ENCODE measurements at regions not wholly inside any gene's neighbourhood (a gene's known extent, or its start where the extent isn't known, plus 50 kb on each side); places are given as distances from the start of the nearest gene placed in this dataset.

GRCh38 chr20:11232896-11233295, 559.1 kb upstream of the JAG1 start:
- peaks cover 15% of the 10 kb centered on the region for H3K4me1 ChIP-seq (ENCODE audit: control insufficient read depth, insufficient read depth, low read length)
- ChIA-PET SMC1A (ENCODE audit: uncharacterized antibody, unreplicated experiment) (interaction anchor here (0.6 to 2.9 kb wide), 9 partner anchors 9 to 455 kb away, joined by 3 to 16 read pairs (median 4); no protein-coding TSS in a partner anchor), RAD21 (ENCODE audit: unreplicated experiment) (interaction anchor here (0.9 to 2.9 kb wide), 5 partner anchors 16 to 34 kb away, joined by 3 to 12 read pairs (median 4); no protein-coding TSS in a partner anchor), POLR2A (no interaction called here), CTCF (interaction anchor here (0.5 to 1.7 kb wide), 6 partner anchors 9 to 1868 kb away, joined by 3 to 7 read pairs (median 4); no protein-coding TSS in a partner anchor)
- no peak for DNase-seq (ENCODE audit: low read depth, low spot score)
- no peak overlapping the region for H3K27ac ChIP-seq (ENCODE audit: control insufficient read depth, insufficient read depth)
- H3K9me3 ChIP-seq (replicated peaks; ENCODE audit: control insufficient read depth, insufficient read depth, low read length), result no peaks in the 10 kb centered on the region
- no peak overlapping the region for H3K4me2 ChIP-seq (ENCODE audit: control insufficient read depth, insufficient read depth)
- no TSS peak for BruUV-seq (replicated peaks)
- no peak for TF ChIP-seq RAD51 (IDR thresholded peaks at IDR 0.05)
- intact Hi-C loops (cut with micrococcal nuclease; ENCODE audit: unreplicated experiment) (no loop called here), in situ Hi-C loops (cut with MboI) (no loop called here)
- H3K4me3 ChIP-seq, result no peak overlapping the region
- no peak overlapping the region for H2AFZ ChIP-seq (ENCODE audit: control insufficient read depth, low read depth, low read length)
- H3K9ac ChIP-seq (ENCODE audit: control insufficient read depth, insufficient read depth, low read length), result no peak overlapping the region
- H3K27me3 ChIP-seq (replicated peaks in 1 of 2; ENCODE audit: control insufficient read depth in 2 of 2, insufficient read depth in 2 of 2, low read length in 1 of 2), result no peaks in the 10 kb centered on the region
- 37% methylated on average over 8 of the region's 8 CpGs for WGBS (ENCODE audit: insufficient coverage, insufficient replicate concordance, low lambda C conversion rate, missing lambda C conversion rate)
- H3K79me2 ChIP-seq (ENCODE audit: control insufficient read depth, insufficient read depth, low read length), result no peaks in the 10 kb centered on the region
- FAIRE-seq, result no peak
- ATAC-seq, result no peak
- no peaks in the 10 kb centered on the region for H4K20me1 ChIP-seq (ENCODE audit: control insufficient read depth, insufficient read depth)
- H3K36me3 ChIP-seq (ENCODE audit: control insufficient read depth in 2 of 2, insufficient read depth in 2 of 2, low read length in 1 of 2), result no peaks in the 10 kb centered on the region

- FAIRE-seq, result no peak
Observed at GRCh38 chr20:11234181-11234580, 560.4 kb upstream of the JAG1 start.

More at GRCh38 chr20:11234181-11234580, 560.4 kb upstream of the JAG1 start:
- Histone ChIP-seq H3K4me3 (no peak overlapping the region), H3K27ac (ENCODE audit: control insufficient read depth, insufficient read depth) (no peak overlapping the region), H3K9ac (ENCODE audit: control insufficient read depth, insufficient read depth, low read length) (no peak overlapping the region), H3K9me3 (replicated peaks; ENCODE audit: control insufficient read depth, insufficient read depth, low read length) (no peaks in the 10 kb centered on the region), H3K4me2 (ENCODE audit: control insufficient read depth, insufficient read depth) (peak overlapping the region; percentile 40; the same call in 1 of the 2 replicates), H2AFZ (ENCODE audit: control insufficient read depth, low read depth, low read length) (no peak overlapping the region), H3K4me1 (ENCODE audit: control insufficient read depth, insufficient read depth, low read length) (peaks cover 15% of the 10 kb centered on the region), H4K20me1 (ENCODE audit: control insufficient read depth, insufficient read depth) (no peaks in the 10 kb centered on the region), H3K79me2 (ENCODE audit: control insufficient read depth, insufficient read depth, low read length) (no peaks in the 10 kb centered on the region), H3K27me3 (replicated peaks in 1 of 2; ENCODE audit: control insufficient read depth in 2 of 2, insufficient read depth in 2 of 2, low read length in 1 of 2) (no peaks in the 10 kb centered on the region), H3K36me3 (ENCODE audit: control insufficient read depth in 2 of 2, insufficient read depth in 2 of 2, low read length in 1 of 2) (no peaks in the 10 kb centered on the region)
- intact Hi-C loops (cut with micrococcal nuclease; ENCODE audit: unreplicated experiment) (no loop called here), in situ Hi-C loops (cut with MboI) (no loop called here)
- RAD21 ChIA-PET (ENCODE audit: unreplicated experiment), result interaction anchor here (1.0 to 2.9 kb wide), 5 partner anchors 17 to 33 kb away, joined by 3 to 13 read pairs (median 5); no protein-coding TSS in a partner anchor
- ATAC-seq (no peak; the same call in 2 of the 3 replicates), DNase-seq (ENCODE audit: low read depth, low spot score) (no peak)
- BruUV-seq (replicated peaks), result no TSS peak
- TF ChIP-seq ELK1 (IDR thresholded peaks at IDR 0.05; ENCODE audit: low read depth, low read length), result no peak
- TF ChIP-seq HSF1 (IDR thresholded peaks at IDR 0.05; ENCODE audit: low read depth, low read length), result no peak
- TF ChIP-seq CTCF (IDR thresholded peaks at IDR 0.05 in 2 of 3, conservative IDR thresholded peaks at IDR 0.05 in 1 of 3; ENCODE audit: control insufficient read depth in 2 of 3, extremely low read depth in 1 of 3, insufficient read depth in 1 of 3, low read depth in 3 of 3, low read length in 3 of 3), result no peak
- WGBS (ENCODE audit: insufficient coverage, insufficient replicate concordance, low lambda C conversion rate, missing lambda C conversion rate), result 0% methylated on average over 1 of the region's 1 CpG
- SMC1A ChIA-PET (ENCODE audit: uncharacterized antibody, unreplicated experiment), result interaction anchor here (2.5 kb wide), 1 partner anchor 33 kb away, joined by 16 read pairs; no protein-coding TSS in a partner anchor
- CTCF ChIA-PET, result no interaction called here
- POLR2A ChIA-PET, result no interaction called here

Measured in GM12878 (cell line).